ENCODE measurements at regions not wholly inside any gene's neighbourhood (a gene's known extent, or its start where the extent isn't known, plus 50 kb on each side); places are given as distances from the start of the nearest gene placed in this dataset.

DNA sequence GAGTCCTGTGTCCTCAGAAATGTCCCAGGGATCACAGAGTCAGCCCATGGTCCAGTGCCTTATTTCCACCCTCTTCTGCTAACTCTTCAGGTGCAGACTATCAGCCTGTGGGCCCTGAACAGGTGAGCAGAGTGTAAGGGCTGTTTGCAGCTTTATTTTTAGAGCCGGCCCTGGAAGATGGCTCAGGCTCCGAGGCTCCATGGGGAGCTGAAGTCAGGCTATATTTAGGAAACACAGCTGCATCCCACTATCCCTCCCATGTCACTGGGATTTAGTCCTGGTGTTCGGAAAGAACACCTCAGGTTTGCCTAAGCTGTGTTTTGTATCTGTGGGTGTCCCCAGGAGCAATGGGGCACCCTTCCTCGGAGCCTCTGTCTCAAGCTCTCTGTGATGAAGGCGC is 126.9 kb downstream of the RPS24 start:
- DNase-seq: no peak
- H3K4me3 ChIP-seq: no peak overlapping the region
- H3K27me3 ChIP-seq (ENCODE audit: low read depth): peaks cover 6% of the 10 kb centered on the region
- intact Hi-C loops (cut with micrococcal nuclease): no loop called here
- H3K27ac ChIP-seq (replicated peaks): no peak overlapping the region
- H3K36me3 ChIP-seq: no peaks in the 10 kb centered on the region
- TF ChIP-seq, protein P1, sequence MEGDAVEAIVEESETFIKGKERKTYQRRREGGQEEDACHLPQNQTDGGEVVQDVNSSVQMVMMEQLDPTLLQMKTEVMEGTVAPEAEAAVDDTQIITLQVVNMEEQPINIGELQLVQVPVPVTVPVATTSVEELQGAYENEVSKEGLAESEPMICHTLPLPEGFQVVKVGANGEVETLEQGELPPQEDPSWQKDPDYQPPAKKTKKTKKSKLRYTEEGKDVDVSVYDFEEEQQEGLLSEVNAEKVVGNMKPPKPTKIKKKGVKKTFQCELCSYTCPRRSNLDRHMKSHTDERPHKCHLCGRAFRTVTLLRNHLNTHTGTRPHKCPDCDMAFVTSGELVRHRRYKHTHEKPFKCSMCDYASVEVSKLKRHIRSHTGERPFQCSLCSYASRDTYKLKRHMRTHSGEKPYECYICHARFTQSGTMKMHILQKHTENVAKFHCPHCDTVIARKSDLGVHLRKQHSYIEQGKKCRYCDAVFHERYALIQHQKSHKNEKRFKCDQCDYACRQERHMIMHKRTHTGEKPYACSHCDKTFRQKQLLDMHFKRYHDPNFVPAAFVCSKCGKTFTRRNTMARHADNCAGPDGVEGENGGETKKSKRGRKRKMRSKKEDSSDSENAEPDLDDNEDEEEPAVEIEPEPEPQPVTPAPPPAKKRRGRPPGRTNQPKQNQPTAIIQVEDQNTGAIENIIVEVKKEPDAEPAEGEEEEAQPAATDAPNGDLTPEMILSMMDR (IDR thresholded peaks at IDR 0.05; ENCODE audit: borderline replicate concordance): no peak
- H3K9me3 ChIP-seq (replicated peaks): peaks cover 12% of the 10 kb centered on the region
- H3K4me1 ChIP-seq: no peaks in the 10 kb centered on the region

DNA sequence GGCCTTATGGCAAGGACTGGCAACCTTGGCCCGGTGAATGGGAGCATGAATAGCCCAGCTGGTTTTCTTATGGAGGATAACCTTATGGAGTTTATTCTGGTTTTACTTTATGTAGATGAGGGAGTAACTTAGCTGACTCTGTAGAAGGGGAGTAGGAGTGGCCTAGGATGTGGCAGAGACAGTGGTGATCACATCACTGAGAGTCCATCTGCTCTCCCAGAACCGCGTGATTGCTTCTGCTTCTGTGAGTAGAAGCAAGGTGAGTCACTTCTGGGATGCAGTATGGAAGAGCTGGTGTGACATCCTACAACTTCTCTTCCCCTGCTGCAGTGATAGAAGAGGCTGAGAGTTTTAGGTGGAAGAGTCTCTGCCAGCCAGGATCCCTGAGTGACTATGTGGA is 129.2 kb downstream of the RPS24 start:
- Histone ChIP-seq H3K9me3 (replicated peaks) (peaks cover 12% of the 10 kb centered on the region), H3K27ac (replicated peaks) (no peak overlapping the region), H3K27me3 (ENCODE audit: low read depth) (peaks cover 6% of the 10 kb centered on the region), H3K36me3 (no peaks in the 10 kb centered on the region), H3K4me1 (no peaks in the 10 kb centered on the region), H3K4me3 (no peak overlapping the region)
- DNase-seq: no peak
- intact Hi-C loops (cut with micrococcal nuclease): no loop called here
- TF ChIP-seq, protein P1 (IDR thresholded peaks at IDR 0.05; ENCODE audit: borderline replicate concordance): no peak

DNA sequence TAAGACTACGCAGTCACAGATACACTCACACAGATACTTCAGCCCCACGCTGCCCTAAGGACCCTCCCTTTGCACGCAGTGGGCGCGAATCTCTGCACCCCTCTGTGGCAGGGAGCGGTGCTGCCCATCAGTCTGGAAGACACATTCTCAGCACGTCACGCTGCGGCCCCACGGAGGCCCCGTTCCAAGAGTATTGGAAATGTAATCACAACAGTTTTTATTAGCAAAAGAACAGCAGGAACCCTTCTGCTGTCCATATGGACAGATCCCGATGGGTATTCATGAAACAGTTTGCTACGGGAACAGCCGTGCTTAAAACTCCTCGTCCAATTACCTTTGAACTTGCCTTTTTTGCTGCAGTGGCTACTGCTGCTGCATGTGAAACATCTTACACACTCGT is 131.0 kb downstream of the RPS24 start:
- H3K27me3 ChIP-seq (ENCODE audit: low read depth): peaks cover 6% of the 10 kb centered on the region
- H3K4me1 ChIP-seq: no peaks in the 10 kb centered on the region
- H3K4me3 ChIP-seq: no peak overlapping the region
- peaks cover 12% of the 10 kb centered on the region for H3K9me3 ChIP-seq (replicated peaks)
- intact Hi-C loops (cut with micrococcal nuclease): no loop called here
- no peak for DNase-seq
- H3K27ac ChIP-seq (replicated peaks): no peak overlapping the region
- H3K36me3 ChIP-seq: no peaks in the 10 kb centered on the region
- TF ChIP-seq, protein P1 (IDR thresholded peaks at IDR 0.05; ENCODE audit: borderline replicate concordance): no peak

DNA sequence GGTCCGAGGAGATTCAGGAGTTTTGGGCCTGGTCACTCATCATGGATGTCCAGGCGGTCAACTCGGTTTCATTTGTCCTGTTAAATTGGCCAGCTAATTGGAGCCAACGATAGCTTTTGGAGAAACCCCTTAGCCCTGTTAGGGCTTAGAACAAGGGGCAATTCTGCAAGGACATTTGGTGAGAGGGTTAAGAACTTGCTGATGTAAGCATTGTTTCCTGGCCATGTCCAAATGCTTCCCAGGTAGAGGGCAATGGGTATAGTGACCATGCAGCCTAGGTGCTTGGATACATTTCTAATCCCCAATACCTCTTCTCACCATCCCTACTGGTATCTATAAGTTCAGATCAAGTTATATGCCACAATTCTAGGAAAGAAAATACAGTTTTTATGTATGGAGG is 131.5 kb downstream of the RPS24 start:
- Histone ChIP-seq H3K27ac (replicated peaks) (no peak overlapping the region), H3K4me1 (no peaks in the 10 kb centered on the region), H3K27me3 (ENCODE audit: low read depth) (peaks cover 6% of the 10 kb centered on the region), H3K9me3 (replicated peaks) (peaks cover 12% of the 10 kb centered on the region), H3K4me3 (no peak overlapping the region), H3K36me3 (no peaks in the 10 kb centered on the region)
- intact Hi-C loops (cut with micrococcal nuclease): no loop called here
- DNase-seq: no peak
- TF ChIP-seq, protein P1 (IDR thresholded peaks at IDR 0.05; ENCODE audit: borderline replicate concordance): no peak

DNA sequence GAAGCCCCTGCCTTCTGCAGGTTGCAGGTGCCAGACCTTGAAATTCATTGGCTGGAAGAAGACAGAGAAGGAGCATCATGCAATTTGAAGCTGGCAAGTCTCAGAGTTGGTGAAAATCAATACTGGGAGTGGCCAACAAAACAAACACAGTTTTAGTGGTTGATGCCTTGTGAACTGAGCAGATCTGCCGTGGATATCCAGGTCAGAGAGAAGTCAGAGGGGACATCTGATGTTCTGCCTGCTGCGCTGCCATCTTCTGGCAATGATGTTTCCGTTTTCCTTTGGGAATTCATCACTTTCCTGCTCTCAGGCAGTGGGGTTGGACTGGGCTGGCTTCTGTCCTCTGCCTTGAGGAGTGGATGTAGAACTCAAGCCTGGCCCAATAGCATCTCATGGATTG is 132.0 kb downstream of the RPS24 start:
- no peak for DNase-seq
- intact Hi-C loops (cut with micrococcal nuclease): no loop called here
- H3K36me3 ChIP-seq: no peaks in the 10 kb centered on the region
- no peaks in the 10 kb centered on the region for H3K4me1 ChIP-seq
- peaks cover 12% of the 10 kb centered on the region for H3K9me3 ChIP-seq (replicated peaks)
- no peak overlapping the region for H3K4me3 ChIP-seq
- H3K27ac ChIP-seq (replicated peaks): no peak overlapping the region
- TF ChIP-seq, protein P1 (IDR thresholded peaks at IDR 0.05; ENCODE audit: borderline replicate concordance): no peak
- H3K27me3 ChIP-seq (ENCODE audit: low read depth): peaks cover 4% of the 10 kb centered on the region

DNA sequence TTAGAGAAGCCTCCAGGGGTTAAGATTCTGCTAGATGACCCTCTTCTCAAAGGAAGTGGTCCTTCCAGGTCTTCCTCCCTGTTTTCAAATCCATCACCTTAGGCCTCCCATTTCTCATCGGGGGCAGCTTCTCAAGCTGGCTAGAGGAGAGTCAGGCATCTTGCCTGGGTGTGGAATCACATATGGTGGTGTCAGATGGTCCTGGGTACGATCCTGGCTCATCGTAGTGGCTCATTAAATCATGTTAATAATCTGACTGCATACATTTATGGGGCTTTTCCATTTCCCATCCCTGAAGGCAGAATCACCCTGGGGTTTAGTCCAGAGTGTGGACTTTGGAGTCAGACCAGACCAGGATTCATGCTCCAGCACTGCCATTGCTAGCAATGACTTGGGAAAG is 132.6 kb downstream of the RPS24 start:
- TF ChIP-seq, protein P1 (IDR thresholded peaks at IDR 0.05; ENCODE audit: borderline replicate concordance): no peak
- intact Hi-C loops (cut with micrococcal nuclease): no loop called here
- no peak overlapping the region for H3K27ac ChIP-seq (replicated peaks)
- peaks cover 12% of the 10 kb centered on the region for H3K9me3 ChIP-seq (replicated peaks)
- H3K27me3 ChIP-seq (ENCODE audit: low read depth): no peaks in the 10 kb centered on the region
- no peak overlapping the region for H3K4me3 ChIP-seq
- H3K36me3 ChIP-seq: no peaks in the 10 kb centered on the region
- H3K4me1 ChIP-seq: no peaks in the 10 kb centered on the region
- no peak for DNase-seq
